Stimulated activated CD4-positive, alpha-beta T cell treated with anti-CD3 and anti-CD28 coated beads, Interleukin-4, amount 100 ng/mL, for 24 hours (primary cell): ENCODE measurements at regions not wholly inside any gene's neighbourhood (a gene's known extent, or its start where the extent isn't known, plus 50 kb on each side); places are given as distances from the start of the nearest gene placed in this dataset.
A peak's percentile ranks its signal among the peaks of the same experiment; 100 is the strongest.
"Not testable (repeated sequence)": the region's sequence is repeated elsewhere in the genome, so short reads cannot be mapped to it uniquely, and the experiment has no call there.

Experiments
- DNase-seq: peaks from one replicate; pipeline ENCODE4 v3.0.0-alpha.2; 2020

- DNase-seq, result no peak
Observed at GRCh38 chr10:4249841-4250586, 465.0 kb upstream of the KLF6 start.

- DNase-seq, result no peak
Observed at GRCh38 chr10:4247379-4247778, 462.4 kb upstream of the KLF6 start.

- DNase-seq, result no peak
Observed at GRCh38 chr10:4246881-4247358, 461.9 kb upstream of the KLF6 start.

- peak; percentile 41 for DNase-seq
Observed at GRCh38 chr10:4243651-4244050, 458.6 kb upstream of the KLF6 start.

GRCh38 chr10:4243169-4243568 lies 458.2 kb upstream of the KLF6 start:
- no peak for DNase-seq

- DNase-seq, result no peak
Observed at GRCh38 chr10:4242561-4243035, 457.6 kb upstream of the KLF6 start.

GRCh38 chr10:4241724-4242345 lies 456.8 kb upstream of the KLF6 start:
- no peak for DNase-seq

- DNase-seq, result no peak
Observed at GRCh38 chr10:4240608-4241197, 455.7 kb upstream of the KLF6 start.

- no peak for DNase-seq
Observed at GRCh38 chr10:4239186-4239585, 454.2 kb upstream of the KLF6 start.

GRCh38 chr10:4236905-4237304 lies 451.9 kb upstream of the KLF6 start:
- not testable (repeated sequence) for DNase-seq

GRCh38 chr10:4234661-4235060 lies 449.7 kb upstream of the KLF6 start:
- peak; percentile 61 for DNase-seq

GRCh38 chr10:4231439-4231838 lies 446.4 kb upstream of the KLF6 start:
- DNase-seq, result no peak

- DNase-seq, result no peak
Observed at GRCh38 chr10:4230036-4230435, 445.0 kb upstream of the KLF6 start.

GRCh38 chr10:4229106-4229505 lies 444.1 kb upstream of the KLF6 start:
- no peak for DNase-seq

GRCh38 chr10:4227586-4227985 lies 442.6 kb upstream of the KLF6 start:
- DNase-seq, result no peak

- DNase-seq, result no peak
Observed at GRCh38 chr10:4226941-4227540, 442.0 kb upstream of the KLF6 start.

- no peak for DNase-seq
Observed at GRCh38 chr10:4224178-4224577, 439.2 kb upstream of the KLF6 start.

GRCh38 chr10:4221310-4221709 lies 436.3 kb upstream of the KLF6 start:
- peak; percentile 15 for DNase-seq

GRCh38 chr10:4219901-4220300 lies 434.9 kb upstream of the KLF6 start:
- no peak for DNase-seq

GRCh38 chr10:4217653-4218052 lies 432.6 kb upstream of the KLF6 start:
- no peak for DNase-seq

GRCh38 chr10:4217187-4217586 lies 432.2 kb upstream of the KLF6 start:
- DNase-seq, result no peak

GRCh38 chr10:4216726-4217125 lies 431.7 kb upstream of the KLF6 start:
- DNase-seq, result no peak

GRCh38 chr10:4215963-4216575 lies 431.1 kb upstream of the KLF6 start:
- no peak for DNase-seq
